GM12878 (cell line): ENCODE measurements at regions not wholly inside any gene's neighbourhood (a gene's known extent, or its start where the extent isn't known, plus 50 kb on each side); places are given as distances from the start of the nearest gene placed in this dataset.

Experiments used
- ATAC-seq: fragments of 200-7000 bp; cut with Tn5 transposase; 3 replicates; pipeline ENCODE4 v1.9.1; 2020; ENCODE audit warnings: mild to moderate bottlenecking, moderate library complexity
- BruUV-seq: library from RNA; stranded (reverse); fragments of 400-500 nt; replicated peaks from 2 replicates; lab custom pipeline; 2021; lab: Mats Ljungman, UMichigan
- CTCF ChIA-PET: fragments of 300-600 bp; sonication (Branson Sonifier 250); formaldehyde crosslinking; extraction: SDS; loops from one replicate; lab custom pipeline; 2021; ENCODE audit warnings: inconsistent platforms; lab: Yijun Ruan, JAX
- POLR2A ChIA-PET: fragments of 350-600 bp; formaldehyde crosslinking; extraction: SDS; loops from one replicate; lab custom pipeline; 2021; ENCODE audit warnings: inconsistent platforms; lab: Charles Lee
- RAD21 ChIA-PET: fragments of 300-600 bp; sonication (Branson Sonifier 250); formaldehyde crosslinking; loops from one replicate; lab custom pipeline; 2023; ENCODE audit warnings: antibody characterized with exemption; ENCODE audit not compliant: unreplicated experiment; lab: Charles Lee
- SMC1A ChIA-PET: fragments of 300-600 bp; sonication (Branson Sonifier 250); formaldehyde crosslinking; loops from one replicate; lab custom pipeline; 2023; ENCODE audit not compliant: unreplicated experiment, uncharacterized antibody; lab: Charles Lee
- DNase-seq: peaks from one replicate; pipeline ENCODE4 v3.0.0-alpha.2; 2011; ENCODE audit warnings: low read depth, low spot score
- FAIRE-seq: peaks from 3 replicates; lab custom pipeline; 2011; peaks lifted over from hg19 to GRCh38; lab: Jason Lieb, UNC
- H2AFZ ChIP-seq: 2 replicates; pipeline ENCODE4 v1.6.0; 2011; ENCODE audit warnings: low read depth, low read length, control low read depth; ENCODE audit not compliant: control insufficient read depth
- H3K27ac ChIP-seq: 2 replicates; pipeline ENCODE4 v1.5.1; 2011; ENCODE audit warnings: control low read depth; ENCODE audit not compliant: control insufficient read depth, insufficient read depth
- H3K27me3 ChIP-seq, 2 experiments: replicated peaks in 1 of 2; 2 replicates each; pipeline versions ENCODE4 v1.6.0 to v1.6.1; 2011; ENCODE audit warnings: low read length in 1 of 2; ENCODE audit not compliant: control insufficient read depth in 2 of 2, insufficient read depth in 2 of 2
- H3K36me3 ChIP-seq, 2 experiments: 2 replicates each; pipeline ENCODE4 v1.5.1; 2011; ENCODE audit warnings: low read length in 1 of 2; ENCODE audit not compliant: control insufficient read depth in 2 of 2, insufficient read depth in 2 of 2
- H3K4me1 ChIP-seq: 2 replicates; pipeline ENCODE4 v1.6.1; 2011; ENCODE audit warnings: mild to moderate bottlenecking, low read length, moderate library complexity, mixed read lengths; ENCODE audit not compliant: control insufficient read depth, insufficient read depth
- H3K4me2 ChIP-seq: 2 replicates; pipeline ENCODE4 v1.6.0; 2011; ENCODE audit warnings: control low read depth; ENCODE audit not compliant: control insufficient read depth, insufficient read depth
- H3K4me3 ChIP-seq: fragments of 200-600 bp; sonication (generic); 2 replicates; pipeline ENCODE4 v1.5.1; 2016
- H3K79me2 ChIP-seq: 2 replicates; pipeline ENCODE4 v1.6.0; 2011; ENCODE audit warnings: low read length; ENCODE audit not compliant: control insufficient read depth, insufficient read depth
- H3K9ac ChIP-seq: 2 replicates; pipeline ENCODE4 v1.8.0; 2011; ENCODE audit warnings: low read length, control low read depth, mixed read lengths; ENCODE audit not compliant: control insufficient read depth, insufficient read depth
- H3K9me3 ChIP-seq: replicated peaks from 3 replicates; pipeline ENCODE4 v1.5.1; 2011; ENCODE audit warnings: mild to moderate bottlenecking, low read length; ENCODE audit not compliant: control insufficient read depth, insufficient read depth
- H4K20me1 ChIP-seq: 2 replicates; pipeline ENCODE4 v1.6.0; 2011; ENCODE audit not compliant: control insufficient read depth, insufficient read depth
- ATF7 ChIP-seq: fragments of 450-650 bp; IDR thresholded peaks from 2 replicates; pipeline ENCODE4 v1.6.1; 2016; ENCODE audit warnings: low read depth, mild to moderate bottlenecking
- MEF2A ChIP-seq: IDR thresholded peaks from 2 replicates; pipeline ENCODE4 v1.6.1; 2011; ENCODE audit warnings: low read depth, mild to moderate bottlenecking, low read length, moderate library complexity; ENCODE audit not compliant: insufficient read depth
- NR2C1 ChIP-seq: fragments of 450-650 bp; IDR thresholded peaks from 2 replicates; pipeline ENCODE4 v1.6.1; 2017; ENCODE audit warnings: antibody characterized with exemption, mild to moderate bottlenecking, moderate library complexity
- POLR2AphosphoS2 ChIP-seq: IDR thresholded peaks from 2 replicates; pipeline ENCODE4 v1.6.1; 2011; ENCODE audit warnings: low read depth, mild to moderate bottlenecking, low read length, improper control_type of control experiment, moderate library complexity
- RELB ChIP-seq: fragments of 450-650 bp; IDR thresholded peaks from 2 replicates; pipeline ENCODE4 v1.6.1; 2017; ENCODE audit warnings: low read depth, mild to moderate bottlenecking, moderate library complexity
- SIN3A ChIP-seq: IDR thresholded peaks from 2 replicates; pipeline ENCODE4 v1.6.1; 2012; ENCODE audit warnings: low read depth, low read length, improper control_type of control experiment
- SMC3 ChIP-seq: IDR thresholded peaks from 2 replicates; pipeline ENCODE4 v1.6.1; 2011; ENCODE audit warnings: low read length, improper control_type of control experiment, borderline replicate concordance
- STAT3 ChIP-seq: IDR thresholded peaks from 2 replicates; pipeline ENCODE4 v1.6.1; 2011; ENCODE audit warnings: low read depth, low read length, improper control_type of control experiment
- TAF1 ChIP-seq: IDR thresholded peaks from 2 replicates; pipeline ENCODE4 v1.6.1; 2011; ENCODE audit warnings: mild to moderate bottlenecking, low read depth, low read length, borderline replicate concordance
- in situ Hi-C: fragments of 300-500 bp; cut with MboI; formaldehyde crosslinking; loops from 9 replicates; pipeline ENCODE4 v1.14.3; 2018; ENCODE audit warnings: mixed read lengths
- intact Hi-C: fragments of 100-400 bp; cut with micrococcal nuclease; formaldehyde crosslinking; loops from one replicate; pipeline ENCODE4 v1.14.2; 2022; ENCODE audit not compliant: unreplicated experiment
- TF ChIP-seq, protein P1 (sequence below): fragments of 450-650 bp; conservative IDR thresholded peaks from 2 replicates; pipeline ENCODE4 v1.6.1; 2017; ENCODE audit warnings: mild to moderate bottlenecking, moderate library complexity
- TF ChIP-seq, protein P2 (sequence below): fragments of 450-650 bp; IDR thresholded peaks from 2 replicates; pipeline ENCODE4 v1.6.1; 2016; ENCODE audit warnings: mild to moderate bottlenecking, moderate library complexity, borderline replicate concordance

GRCh38 chr2:164281896-164282295 is 339.4 kb downstream of the GRB14 start (continued):
- TF ChIP-seq, protein P1, sequence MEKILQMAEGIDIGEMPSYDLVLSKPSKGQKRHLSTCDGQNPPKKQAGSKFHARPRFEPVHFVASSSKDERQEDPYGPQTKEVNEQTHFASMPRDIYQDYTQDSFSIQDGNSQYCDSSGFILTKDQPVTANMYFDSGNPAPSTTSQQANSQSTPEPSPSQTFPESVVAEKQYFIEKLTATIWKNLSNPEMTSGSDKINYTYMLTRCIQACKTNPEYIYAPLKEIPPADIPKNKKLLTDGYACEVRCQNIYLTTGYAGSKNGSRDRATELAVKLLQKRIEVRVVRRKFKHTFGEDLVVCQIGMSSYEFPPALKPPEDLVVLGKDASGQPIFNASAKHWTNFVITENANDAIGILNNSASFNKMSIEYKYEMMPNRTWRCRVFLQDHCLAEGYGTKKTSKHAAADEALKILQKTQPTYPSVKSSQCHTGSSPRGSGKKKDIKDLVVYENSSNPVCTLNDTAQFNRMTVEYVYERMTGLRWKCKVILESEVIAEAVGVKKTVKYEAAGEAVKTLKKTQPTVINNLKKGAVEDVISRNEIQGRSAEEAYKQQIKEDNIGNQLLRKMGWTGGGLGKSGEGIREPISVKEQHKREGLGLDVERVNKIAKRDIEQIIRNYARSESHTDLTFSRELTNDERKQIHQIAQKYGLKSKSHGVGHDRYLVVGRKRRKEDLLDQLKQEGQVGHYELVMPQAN = no peak
- TF ChIP-seq SIN3A (no peak), RELB (no peak), NR2C1 (no peak)
- TF ChIP-seq, protein P2, sequence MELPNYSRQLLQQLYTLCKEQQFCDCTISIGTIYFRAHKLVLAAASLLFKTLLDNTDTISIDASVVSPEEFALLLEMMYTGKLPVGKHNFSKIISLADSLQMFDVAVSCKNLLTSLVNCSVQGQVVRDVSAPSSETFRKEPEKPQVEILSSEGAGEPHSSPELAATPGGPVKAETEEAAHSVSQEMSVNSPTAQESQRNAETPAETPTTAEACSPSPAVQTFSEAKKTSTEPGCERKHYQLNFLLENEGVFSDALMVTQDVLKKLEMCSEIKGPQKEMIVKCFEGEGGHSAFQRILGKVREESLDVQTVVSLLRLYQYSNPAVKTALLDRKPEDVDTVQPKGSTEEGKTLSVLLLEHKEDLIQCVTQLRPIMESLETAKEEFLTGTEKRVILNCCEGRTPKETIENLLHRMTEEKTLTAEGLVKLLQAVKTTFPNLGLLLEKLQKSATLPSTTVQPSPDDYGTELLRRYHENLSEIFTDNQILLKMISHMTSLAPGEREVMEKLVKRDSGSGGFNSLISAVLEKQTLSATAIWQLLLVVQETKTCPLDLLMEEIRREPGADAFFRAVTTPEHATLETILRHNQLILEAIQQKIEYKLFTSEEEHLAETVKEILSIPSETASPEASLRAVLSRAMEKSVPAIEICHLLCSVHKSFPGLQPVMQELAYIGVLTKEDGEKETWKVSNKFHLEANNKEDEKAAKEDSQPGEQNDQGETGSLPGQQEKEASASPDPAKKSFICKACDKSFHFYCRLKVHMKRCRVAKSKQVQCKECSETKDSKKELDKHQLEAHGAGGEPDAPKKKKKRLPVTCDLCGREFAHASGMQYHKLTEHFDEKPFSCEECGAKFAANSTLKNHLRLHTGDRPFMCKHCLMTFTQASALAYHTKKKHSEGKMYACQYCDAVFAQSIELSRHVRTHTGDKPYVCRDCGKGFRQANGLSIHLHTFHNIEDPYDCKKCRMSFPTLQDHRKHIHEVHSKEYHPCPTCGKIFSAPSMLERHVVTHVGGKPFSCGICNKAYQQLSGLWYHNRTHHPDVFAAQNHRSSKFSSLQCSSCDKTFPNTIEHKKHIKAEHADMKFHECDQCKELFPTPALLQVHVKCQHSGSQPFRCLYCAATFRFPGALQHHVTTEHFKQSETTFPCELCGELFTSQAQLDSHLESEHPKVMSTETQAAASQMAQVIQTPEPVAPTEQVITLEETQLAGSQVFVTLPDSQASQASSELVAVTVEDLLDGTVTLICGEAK = no peak

GRCh38 chr2:164275659-164276058 is 345.6 kb downstream of the GRB14 start:
- H3K36me3 ChIP-seq = no peaks in the 10 kb centered on the region
- no peaks in the 10 kb centered on the region for H3K27me3 ChIP-seq
- in situ Hi-C loops (no loop called here), intact Hi-C loops (no loop called here)
- FAIRE-seq = no peak
- DNase-seq = no peak
- CTCF ChIA-PET = no interaction called here
- H3K9ac ChIP-seq = no peak overlapping the region
- SMC1A ChIA-PET = interaction anchor here (0.7 kb wide), 1 partner anchor 37 kb away, joined by 3 read pairs; no protein-coding TSS in a partner anchor
- no peaks in the 10 kb centered on the region for H4K20me1 ChIP-seq
- no TSS peak for BruUV-seq
- no peak overlapping the region for H3K4me2 ChIP-seq
- RAD21 ChIA-PET = no interaction called here
- ATAC-seq = no peak
- TF ChIP-seq POLR2AphosphoS2 (no peak), TAF1 (no peak), SMC3 (no peak), ATF7 (no peak), MEF2A (no peak), STAT3 (no peak)
- H3K4me1 ChIP-seq = no peaks in the 10 kb centered on the region
- POLR2A ChIA-PET = no interaction called here
- H3K4me3 ChIP-seq = no peak overlapping the region
- no peaks in the 10 kb centered on the region for H3K79me2 ChIP-seq
- no peak overlapping the region for H2AFZ ChIP-seq
- no peaks in the 10 kb centered on the region for H3K9me3 ChIP-seq
- H3K27ac ChIP-seq = no peak overlapping the region
